Right ventricle myocardium superior (tissue), 1 donor: ENCODE measurements at regions not wholly inside any gene's neighbourhood (a gene's known extent, or its start where the extent isn't known, plus 50 kb on each side); places are given as distances from the start of the nearest gene placed in this dataset.

Experiments used
- ATAC-seq: fragments of 200-7000 bp; cut with Tn5 transposase; one replicate; pipeline ENCODE4 v1.9.1; 2020; ENCODE audit warnings: mild to moderate bottlenecking; ENCODE audit not compliant: poor library complexity
- DNase-seq: peaks from one replicate; pipeline ENCODE4 v3.0.0-alpha.2; 2020
- intact Hi-C: fragments of 100-400 bp; cut with DNase I; formaldehyde crosslinking; loops from one replicate; pipeline ENCODE4 v1.11.2; 2022
- donor health status: DM: no; HTN: yes; CAD: no; lungs with severe emphysema.

GRCh38 chr6:137816133-137816579, 50.9 kb upstream of the TNFAIP3 start:
- DNase-seq (no peak), ATAC-seq (no peak)
- intact Hi-C loops, result no loop called here

- ATAC-seq (peak; percentile 36), DNase-seq (no peak)
- intact Hi-C loops, result no loop called here
These were observed 50.1 kb upstream of the TNFAIP3 start for GRCh38 chr6:137816688-137817618.
